HK-2 (cell line): ENCODE measurements at regions not wholly inside any gene's neighbourhood (a gene's known extent, or its start where the extent isn't known, plus 50 kb on each side); places are given as distances from the start of the nearest gene placed in this dataset.
A peak's percentile ranks its signal among the peaks of the same experiment; 100 is the strongest.
"Not testable (repeated sequence)": the region's sequence is repeated elsewhere in the genome, so short reads cannot be mapped to it uniquely, and the experiment has no call there.

ENCODE experiments used
- DNase-seq: peaks from one replicate; pipeline ENCODE4 v3.0.0-alpha.2; 2018; ENCODE audit not compliant: unreplicated experiment

DNA sequence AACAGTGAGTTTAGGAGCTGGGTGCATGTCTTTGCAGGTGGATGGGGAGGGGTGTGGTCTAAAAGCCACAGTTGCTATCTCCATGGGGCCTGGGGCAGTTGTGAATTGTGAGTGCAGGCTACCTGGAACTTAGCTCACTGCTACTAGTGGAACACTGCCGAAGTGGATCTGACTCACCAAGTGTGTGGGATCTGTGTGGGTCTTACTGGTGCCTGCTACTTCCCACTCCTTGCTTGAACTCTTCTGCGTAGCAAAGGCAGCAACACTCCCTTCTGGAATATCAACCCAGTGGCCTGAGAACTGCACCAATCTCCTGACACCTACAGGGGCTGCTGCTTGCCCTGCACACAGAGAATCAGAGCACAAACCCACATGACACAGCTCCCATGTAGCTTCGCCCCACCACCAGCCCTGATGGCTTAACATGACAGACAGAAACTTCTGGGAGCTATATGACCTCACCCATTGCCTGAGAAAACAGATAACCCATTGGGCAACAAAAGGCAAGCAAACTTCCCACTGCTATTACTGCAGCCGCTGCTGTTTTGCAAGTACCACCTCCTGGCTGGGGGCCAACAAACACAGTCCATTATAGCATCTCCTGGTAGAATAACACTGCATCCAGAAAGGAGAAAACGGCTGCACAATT is 455.1 kb upstream of the DDX18 start:
- no peak for DNase-seq

DNA sequence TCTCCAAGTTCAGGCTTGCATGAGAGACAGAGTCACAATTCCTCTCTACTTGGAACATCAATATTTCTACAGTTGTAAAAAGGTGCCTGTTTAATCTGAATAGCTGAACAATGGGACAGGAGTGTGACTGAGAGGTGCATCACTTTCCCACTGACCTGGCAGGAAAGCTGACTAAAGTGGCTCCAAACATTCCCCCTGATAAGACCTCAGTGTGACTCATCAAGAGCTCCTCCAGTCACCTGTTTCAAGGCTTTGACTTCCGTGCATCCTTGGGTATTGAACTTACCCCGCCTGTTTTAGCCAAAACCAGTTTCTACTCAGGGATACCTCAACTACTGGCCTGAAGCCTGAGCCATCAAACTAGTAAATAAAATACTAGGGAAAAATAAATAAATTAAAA is 453.9 kb upstream of the DDX18 start:
- DNase-seq = no peak

DNA sequence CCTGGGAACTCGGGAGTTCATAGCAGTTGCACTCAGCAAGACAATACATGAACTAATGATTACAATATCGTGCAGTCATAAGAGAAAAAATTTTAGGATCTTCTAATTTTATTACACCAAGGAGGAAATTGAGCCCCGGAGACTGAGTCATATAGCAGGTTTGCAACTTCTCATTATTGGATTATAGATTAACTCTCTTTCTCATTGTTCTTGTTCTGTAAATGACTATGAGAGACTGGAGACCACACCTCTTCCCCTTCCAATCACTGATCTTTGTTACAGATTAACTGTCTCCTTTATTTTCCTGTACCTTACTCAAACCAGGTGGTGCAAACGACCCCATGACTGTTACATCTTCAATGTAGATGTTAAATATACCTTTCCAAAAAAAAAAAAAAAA is 435.8 kb upstream of the DDX18 start:
- no peak for DNase-seq

DNA sequence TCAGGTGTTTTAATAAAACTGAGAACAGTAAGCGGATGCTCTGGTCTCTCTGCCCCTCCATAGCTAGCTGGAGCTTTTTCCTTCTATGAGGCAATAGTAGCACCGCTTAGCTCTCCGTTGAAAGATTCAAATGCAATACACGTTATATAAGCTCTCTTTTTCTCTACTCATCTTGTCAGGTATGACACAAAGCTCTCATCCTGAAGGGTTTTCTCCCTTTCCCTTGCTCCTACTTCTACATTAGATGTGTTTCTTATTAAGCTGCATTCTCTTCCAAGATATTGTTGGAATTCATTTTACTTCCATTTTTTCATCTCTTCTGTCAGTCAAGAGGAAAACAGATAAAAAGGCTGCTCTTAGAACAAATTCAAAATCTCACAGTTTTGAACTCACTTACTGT is 434.6 kb upstream of the DDX18 start:
- no peak for DNase-seq

DNA sequence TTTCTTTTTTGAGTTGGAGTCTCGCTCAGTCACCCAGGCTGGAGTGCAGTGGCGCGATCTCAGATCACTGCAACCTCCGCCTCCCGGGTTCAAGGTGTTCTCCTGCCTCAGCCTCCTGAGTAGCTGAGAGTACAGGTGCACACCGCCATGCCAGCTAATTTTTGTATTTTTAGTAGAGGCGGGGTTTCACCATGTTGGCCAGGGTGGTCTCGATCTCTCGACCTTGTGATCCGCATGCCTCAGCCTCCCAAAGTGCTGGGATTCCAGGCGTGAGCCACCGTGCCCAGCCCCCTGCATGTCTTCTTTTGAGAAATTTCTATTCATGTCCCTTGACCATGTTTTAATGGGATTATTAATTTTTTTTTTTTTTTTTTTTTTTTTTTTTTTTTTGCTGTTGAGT is 430.5 kb upstream of the DDX18 start:
- not testable (repeated sequence) for DNase-seq

DNA sequence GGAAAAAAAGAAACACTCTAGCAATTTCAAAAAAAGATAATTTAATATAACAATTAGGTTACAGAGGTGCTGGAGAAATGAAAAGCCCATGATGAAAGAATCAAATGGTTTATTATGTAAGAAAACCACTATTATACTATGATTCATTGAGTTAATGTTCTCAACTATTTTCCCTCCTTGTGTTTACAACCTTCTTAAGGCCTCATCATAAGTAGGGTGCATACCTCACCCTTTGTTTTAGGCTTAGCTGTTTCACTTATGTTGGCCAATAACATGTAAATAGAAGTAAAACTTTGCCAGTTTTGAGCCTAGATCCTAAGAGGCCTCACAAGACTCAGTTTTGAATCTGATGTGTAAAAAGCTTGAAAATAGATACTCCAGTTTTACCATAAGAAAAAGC is 418.3 kb upstream of the DDX18 start:
- no peak for DNase-seq

DNA sequence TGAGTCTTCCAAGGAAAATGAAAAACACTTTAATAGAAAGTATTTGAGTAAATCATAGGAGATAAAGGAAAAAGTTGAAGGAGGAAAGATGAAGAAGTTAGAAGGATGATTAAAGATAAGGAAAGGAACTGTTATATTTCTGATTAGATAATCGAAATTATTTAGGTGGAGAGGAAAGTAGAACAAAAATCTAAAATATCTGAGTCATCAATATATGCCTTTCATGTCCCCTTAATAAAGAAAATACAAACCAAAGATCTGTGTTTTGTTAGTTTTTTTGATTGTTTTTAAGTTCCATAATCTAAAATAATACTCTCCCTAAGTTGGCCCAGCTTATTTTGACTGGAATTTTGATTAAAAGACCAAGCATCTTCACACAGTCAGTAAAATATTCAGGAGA is 412.9 kb upstream of the DDX18 start:
- DNase-seq = no peak

DNA sequence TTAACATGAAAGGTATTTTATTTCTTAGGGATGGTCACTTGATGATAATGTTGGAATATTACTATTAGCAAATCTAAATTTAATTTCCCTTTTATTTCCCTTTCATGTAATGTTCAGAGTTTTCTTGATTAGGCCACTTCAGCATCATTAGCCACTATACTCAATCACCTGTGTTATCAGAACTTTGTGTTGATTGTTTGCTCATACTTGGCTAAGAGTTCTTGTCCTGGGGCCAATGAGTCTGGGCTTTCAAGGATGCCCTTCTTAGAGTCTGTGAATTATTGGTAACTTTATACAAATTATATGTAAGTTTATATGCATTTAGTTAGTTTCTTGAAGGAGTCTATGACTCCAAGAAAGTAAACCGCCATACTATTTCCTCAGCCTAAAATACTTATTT is 408.0 kb upstream of the DDX18 start:
- no peak for DNase-seq

DNA sequence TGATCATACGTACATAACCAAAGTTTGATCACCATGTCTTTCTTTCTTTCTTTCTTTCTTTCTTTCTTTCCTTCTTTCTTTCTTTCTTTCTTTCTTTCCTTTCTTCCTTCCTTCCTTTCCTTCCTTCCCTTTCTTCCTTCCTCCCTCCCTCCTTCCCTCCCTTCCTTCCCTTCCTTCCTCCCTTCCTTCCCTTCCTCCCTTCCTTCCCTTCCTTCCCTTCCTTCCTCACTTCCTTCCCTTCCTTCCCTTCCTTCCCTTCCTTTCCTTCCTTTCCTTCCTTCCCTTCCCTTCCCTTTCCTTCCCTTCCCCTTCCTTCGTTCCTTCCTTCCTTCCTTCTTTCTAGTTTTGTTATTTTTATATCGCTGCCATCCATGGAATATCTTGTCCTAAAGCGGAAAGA is 406.7 kb upstream of the DDX18 start:
- no peak for DNase-seq

DNA sequence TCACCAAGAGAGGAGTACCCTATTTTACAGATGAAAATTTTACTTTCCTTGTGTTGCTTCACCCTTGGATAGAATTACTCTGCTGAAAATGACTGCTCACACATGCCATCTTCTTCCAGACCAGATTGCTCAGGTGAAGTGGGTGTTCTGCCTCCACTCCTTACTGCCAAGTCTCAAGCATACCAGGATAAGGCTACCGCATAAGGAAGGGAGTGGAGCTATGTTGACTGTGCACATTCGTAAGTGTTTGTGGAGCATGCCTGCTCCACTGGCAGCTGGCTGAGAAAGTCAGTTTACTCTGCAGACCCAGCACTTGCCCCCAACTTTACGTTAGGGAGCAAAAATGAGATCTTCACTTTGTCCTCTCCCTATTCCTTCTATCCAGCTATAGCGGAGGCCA is 405.0 kb upstream of the DDX18 start:
- no peak for DNase-seq

DNA sequence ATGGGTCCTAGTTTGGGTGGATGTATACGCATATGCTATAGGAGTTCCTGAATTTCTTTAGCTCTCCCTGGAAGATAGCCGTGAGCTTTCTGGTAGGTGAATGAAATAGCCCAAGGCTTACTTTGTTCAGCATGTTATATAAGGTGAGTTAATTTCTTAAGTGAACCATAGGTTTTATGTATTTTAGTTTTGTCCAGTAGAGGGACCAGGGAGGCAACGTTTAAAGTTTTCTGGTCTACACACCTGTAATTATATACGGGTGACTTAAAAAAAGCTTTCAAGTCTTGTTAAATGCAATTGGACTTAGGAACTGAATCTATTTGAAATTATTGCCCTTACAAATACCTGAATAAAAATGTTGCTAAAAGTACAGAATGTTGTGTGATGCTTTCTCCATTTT is 402.5 kb upstream of the DDX18 start:
- no peak for DNase-seq

DNA sequence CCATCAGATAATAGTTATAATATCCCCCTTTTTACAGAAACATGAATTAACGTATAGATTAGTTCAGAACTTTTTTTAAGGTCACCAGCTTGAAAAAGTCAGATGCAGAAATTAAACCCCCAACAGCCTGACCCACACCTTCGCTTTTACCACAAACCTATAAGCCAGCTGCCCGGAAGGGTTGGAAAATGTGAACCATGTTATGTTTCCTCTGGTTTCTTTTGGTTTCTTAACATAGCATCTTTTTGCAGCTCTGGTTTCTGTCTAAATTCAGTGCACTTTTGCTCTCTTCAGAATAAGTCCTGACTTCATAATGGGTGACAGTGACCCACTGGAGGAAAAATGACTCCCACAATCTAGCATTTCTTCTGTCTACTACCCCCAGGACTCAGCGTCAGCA is 381.7 kb upstream of the DDX18 start:
- no peak for DNase-seq

DNA sequence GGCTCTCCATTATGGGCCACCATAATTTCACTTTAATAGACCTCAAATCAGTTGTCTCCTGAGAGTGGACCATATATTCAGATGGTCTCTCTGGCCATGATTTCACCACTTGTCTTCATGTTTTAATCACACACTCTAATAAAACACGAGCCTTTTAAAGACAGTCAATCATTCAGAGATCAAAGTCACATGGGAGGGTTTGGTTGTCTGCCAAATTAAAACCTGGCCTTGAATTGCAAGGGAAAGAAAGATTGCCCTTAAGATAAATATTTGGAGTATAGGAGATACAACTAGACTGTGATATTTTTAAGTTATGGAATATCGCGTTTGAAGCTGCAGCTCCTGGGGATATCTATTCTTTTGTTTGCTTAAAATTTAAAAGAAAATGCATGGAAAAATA is 377.8 kb upstream of the DDX18 start:
- DNase-seq = no peak

DNA sequence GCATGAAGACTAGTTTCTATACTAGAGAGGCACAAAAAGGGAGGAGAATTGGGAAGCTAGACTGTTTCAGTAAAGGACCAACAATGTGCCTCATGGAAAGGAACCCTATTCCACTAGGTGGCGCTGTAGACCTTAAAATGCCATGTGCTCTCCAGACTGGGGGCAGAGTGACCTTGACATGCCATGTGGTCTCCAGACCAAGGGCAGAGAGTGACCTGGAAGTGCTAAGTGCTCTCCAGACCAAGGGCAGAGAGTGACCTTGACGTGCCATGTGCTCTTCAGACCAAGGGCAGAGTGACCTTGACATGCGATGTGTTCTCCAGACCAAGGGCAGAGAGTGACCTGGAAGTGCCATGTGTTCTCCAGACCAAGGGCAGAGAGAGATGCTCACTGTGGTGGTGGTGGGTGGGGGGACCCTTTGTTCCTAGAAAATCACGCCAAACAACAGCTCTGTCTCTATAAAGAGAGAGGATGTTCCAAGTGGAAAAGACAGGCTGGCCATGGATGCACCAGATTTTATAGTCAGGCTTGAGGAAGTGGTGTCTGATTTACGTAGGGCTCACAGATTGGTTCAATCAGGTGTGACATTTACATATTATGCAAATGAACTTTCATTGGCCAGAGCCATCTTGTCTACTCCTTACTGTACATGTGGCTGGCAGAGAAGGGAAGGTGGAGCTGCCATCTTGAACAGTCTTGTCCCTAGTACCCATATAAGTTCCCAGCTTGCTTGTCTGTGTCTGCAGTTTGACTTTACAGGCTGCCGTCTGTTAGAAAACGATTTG is 344.0 kb upstream of the DDX18 start:
- DNase-seq = peak; percentile 29

DNA sequence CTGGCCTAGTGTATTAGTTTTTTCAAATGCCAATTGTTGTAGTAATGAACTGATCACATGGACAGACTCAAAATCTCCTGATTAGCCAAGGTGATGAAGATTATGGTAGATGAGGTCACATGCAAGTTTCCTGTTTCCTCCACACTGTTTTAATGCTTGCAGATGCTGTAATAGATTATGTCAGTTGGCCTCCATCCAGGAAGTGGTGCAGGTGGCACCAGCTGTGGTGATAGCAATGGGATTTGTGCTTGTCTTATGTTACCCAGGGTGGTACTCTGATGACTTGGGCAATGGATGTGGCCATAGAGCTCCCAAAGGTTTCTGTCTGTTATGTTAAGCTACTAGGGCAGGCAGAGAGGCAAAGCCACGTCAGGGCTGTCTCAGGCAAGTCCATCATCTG is 332.9 kb upstream of the DDX18 start:
- no peak for DNase-seq

DNA sequence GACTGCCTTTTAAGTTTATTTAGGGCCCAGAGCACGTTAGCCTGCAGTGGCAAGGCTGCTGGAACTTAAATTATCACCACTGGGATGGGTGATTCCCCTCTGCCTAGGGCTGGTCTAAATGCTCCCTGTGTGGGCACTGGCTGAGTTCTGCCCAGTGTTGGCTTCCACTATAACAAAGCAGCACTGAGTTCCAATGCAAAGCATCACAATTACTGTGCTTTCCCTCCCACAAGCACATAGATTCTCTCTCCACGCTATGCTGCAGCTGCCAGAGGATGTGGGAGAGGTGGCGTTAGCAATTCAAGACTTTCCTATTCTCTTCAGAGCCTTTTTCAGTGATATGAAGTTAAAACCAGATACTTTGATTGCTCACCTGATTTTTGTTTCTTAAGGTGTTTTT is 328.9 kb upstream of the DDX18 start:
- no peak for DNase-seq

DNA sequence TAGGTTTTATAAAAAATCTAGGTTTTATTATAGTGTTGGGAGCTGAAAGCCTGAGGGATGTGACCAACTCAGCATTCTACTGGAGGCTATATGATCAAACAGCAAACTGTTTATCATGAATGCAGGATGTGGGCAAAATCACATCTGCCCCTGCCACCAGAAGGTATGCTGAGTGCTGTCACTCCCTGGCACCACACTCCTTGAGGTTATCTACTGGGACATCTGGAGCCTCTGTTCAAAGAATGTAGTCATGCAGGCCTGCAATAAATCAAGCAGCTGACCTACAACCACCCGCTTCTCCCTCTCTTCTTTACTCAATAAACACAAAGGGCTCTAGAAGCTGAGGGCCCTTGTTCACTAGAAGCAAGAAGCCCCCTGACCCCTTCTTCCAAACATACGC is 328.4 kb upstream of the DDX18 start:
- DNase-seq = no peak

DNA sequence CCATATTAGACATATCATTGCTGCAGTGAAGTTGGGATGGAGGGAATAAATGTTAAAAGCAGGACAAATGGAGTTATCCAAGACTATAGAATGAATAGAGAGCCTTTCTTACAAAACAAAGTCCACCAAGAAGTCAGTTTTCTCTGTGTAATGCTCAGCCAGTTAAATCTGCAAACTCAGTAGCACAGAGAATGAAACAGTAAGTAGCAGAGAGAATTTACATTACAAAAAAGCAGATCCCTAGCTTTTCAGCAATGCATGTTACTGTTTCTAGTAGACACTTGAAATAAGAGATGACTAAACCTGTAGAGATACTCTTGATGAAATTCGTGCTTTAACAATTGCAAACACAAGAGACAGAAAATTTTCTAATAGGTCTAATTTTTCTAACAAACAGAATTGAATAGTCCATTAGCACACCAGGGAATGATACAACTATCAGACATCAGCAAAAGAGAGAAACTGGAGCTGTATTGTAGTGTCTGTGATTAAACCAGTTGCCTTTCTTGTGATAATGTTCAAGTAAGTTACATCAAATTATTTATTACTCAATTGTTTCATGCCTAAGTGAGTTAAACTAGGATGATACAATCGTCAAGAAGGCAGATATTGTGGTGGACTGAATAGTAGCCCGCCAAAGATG is 322.2 kb upstream of the DDX18 start:
- DNase-seq = no peak

DNA sequence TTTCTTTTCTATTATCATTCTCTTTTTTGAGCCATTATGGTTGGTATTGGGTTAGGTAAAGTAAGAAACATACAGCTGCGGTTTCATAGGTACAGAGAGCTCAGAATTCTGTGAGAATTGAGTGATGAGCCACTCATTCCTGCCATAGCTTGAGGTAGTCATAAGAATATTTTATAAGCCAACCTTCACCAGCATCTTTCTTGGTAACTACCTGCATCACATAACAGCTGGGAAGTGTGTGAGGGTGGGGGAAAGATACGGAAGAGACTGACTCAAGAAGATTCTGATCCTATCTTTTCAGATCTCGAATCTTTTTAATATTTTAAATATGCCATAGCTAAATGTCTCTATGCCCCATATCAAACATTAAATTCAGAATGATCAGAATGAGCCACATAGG is 313.8 kb upstream of the DDX18 start:
- no peak for DNase-seq

DNA sequence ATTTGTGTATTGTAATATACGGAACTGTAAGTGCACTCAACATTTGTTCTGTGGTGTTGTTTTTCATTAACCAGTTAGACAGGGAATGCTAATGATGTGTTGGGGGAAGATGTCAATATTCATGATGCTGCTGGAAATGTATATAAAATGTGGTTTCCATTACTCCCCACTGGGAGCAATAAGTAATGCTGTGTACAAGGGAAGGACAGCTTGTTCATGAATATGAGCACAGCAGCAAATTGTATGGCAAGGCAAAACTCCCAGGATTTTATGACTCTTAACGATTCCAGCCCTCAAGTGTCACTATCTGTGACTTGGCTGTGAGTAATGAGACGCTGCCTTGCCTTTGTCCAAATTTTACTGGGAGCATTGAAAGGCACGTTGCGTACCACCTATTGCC is 312.4 kb upstream of the DDX18 start:
- DNase-seq = no peak

DNA sequence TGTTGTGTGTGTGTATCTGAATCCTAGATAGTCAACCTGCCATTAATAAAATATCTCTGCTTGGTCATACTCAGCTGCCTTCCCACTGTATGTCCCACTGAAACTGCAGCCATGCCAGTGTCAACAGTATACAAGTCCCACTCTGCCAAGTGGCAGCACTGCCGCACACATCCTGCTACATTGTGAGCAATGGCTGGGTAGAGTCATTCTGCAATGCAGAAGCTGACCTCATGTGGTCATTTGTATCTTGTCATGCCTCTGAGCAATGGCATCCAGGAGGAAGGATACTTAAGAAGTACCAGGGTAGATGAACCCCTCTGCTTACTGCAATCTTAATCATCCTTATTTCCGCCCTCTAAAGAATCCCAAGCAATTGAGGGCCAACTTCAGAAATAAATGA is 302.2 kb upstream of the DDX18 start:
- DNase-seq = no peak

DNA sequence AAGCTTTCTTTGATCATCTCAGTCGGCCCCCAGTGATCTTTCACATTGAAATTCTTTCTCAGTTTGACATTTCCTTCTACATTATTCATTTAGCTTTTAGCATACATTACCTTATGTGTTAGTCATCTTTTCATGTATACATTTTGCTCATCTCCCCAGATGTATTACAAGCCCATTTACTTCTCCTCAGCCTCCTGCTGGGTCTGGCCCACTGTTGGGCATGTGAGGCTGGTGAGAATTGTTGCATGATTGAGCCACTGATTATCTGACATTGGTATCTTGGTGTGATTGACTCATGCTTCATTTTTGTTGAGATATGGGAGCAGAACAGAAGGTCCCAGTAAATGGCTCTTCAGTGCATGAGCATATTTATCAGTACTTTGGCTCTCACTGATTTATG is 300.1 kb upstream of the DDX18 start:
- DNase-seq = no peak

DNA sequence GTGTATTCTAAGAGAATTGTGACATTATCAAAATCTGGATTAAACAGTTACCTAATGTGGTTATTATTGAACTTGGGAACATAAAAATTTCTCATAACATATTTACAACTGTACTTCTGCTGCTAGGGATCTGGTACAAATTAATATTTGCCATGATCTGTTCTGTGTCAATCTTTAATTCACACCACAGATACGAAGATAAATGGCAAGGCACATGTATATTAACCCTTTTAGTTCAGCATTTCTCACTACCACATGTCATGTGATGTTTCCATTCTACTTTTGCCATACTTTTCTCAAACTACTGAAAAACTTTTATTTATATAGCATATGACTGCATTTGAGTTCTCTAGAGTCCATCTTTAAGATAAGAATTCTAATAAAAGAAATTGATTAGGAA is 295.3 kb upstream of the DDX18 start:
- DNase-seq = no peak
